ENCODE measurements at regions not wholly inside any gene's neighbourhood (a gene's known extent, or its start where the extent isn't known, plus 50 kb on each side); places are given as distances from the start of the nearest gene placed in this dataset.
A peak's percentile ranks its signal among the peaks of the same experiment; 100 is the strongest.

DNA sequence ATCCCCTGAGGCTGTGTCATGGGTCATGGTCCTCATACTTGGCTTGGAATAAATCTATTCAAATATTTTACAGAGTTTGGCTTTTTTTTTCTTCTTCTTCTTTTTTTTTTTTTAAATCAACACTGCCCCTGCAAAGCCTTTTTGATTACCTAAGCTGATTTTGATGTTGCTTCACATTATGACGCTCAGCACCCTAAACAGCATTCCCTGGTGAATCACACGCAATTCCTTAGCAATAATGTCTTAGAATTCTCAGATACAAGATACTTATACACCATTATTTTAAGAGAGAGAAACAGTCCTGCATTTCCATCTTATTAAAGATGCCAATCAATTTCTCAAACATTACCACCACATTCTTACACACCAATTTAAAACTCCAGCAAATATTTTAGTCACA lies 323.7 kb upstream of the IGFBP3 start:
- DNase-seq (ENCODE audit: low spot score): no peak

DNA sequence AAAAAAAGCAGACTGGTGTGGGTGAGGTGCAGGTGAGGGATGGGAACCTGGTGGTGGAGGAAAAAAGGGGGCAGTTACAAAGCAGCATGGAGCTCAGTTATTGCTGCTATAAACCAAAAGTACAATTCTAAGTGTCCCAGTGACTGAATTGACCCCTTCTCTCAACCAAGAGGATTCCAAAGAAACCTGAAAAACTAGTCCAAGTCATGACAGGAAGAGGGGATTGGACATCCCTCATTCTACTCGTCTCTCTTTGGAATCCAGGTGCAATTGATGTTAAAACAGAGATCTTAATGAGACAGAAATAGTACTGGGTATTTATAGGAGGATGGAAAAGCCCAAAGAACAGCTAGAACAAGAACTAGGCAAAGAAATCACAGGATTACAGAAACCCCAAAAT lies 322.3 kb upstream of the IGFBP3 start:
- DNase-seq (ENCODE audit: low spot score): no peak

DNA sequence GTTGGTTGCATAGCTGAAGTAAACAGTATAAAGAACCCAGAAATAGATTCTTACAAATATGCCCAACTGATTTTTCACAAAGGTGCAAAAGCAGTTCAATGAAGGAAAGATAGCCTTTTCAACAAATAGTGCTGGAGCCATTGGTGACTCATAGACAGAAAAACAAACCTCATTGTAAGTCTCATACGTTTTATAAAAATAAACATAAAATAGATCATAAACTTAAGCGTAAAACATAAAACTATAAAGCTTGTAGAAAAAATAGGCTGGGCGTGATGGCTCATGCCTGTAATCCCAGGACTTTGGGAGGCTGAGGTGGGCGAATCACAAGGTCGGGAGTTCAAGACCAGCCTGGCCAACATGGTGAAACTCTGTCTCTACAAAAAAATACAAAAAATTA lies 318.8 kb upstream of the IGFBP3 start:
- DNase-seq (ENCODE audit: low spot score): no peak

DNA sequence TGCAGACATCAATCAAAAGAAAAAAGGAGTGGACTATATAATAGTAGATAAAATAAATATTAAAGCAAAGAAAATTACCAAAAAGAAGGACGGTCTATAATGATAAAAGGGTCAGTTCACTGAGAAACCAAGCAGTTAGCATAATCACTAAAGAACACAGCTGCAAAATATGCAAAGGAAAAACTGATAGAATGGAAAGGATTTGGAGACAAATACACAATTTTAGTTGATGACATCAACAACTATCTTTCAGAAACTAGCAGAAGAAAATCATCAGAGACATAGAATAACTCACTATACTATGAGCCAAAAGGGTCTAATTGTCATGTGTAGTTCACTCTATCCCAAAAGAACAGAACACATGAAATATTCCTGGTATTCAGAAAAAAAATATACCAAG lies 316.4 kb upstream of the IGFBP3 start:
- DNase-seq (ENCODE audit: low spot score): no peak

DNA sequence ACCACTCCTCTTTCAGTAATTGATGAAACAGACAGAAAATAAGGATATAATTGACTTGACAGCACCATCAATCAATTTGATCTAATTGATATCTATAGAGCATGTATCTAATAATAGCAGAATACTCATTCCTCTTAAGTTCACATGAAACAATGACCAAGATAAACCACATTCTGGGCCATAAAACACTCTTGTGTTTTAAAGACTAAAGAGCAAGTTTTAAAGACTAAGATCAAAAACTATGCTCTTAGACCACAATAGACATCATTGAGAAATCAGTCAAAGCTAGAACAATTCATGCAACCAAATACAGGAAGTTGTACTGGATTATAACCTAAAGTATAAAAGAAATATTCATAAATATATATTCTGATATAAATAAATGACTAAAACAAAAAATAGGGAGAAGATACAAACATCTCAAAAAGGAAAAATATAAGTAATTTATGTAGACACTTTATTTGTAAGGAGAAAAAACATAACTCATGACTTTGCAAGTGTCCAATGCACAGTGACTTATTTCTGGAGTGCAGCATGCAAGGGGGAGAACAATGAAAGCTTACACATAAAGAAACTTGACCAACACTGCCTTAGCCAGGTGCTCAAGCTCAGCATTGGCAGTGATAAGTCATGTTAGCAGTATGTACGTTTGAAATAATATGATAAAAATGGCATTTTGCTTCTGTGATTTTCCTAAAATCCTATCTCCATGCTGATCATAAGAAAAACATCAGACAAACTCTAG lies 312.7 kb upstream of the IGFBP3 start:
- DNase-seq (ENCODE audit: low spot score): no peak

DNA sequence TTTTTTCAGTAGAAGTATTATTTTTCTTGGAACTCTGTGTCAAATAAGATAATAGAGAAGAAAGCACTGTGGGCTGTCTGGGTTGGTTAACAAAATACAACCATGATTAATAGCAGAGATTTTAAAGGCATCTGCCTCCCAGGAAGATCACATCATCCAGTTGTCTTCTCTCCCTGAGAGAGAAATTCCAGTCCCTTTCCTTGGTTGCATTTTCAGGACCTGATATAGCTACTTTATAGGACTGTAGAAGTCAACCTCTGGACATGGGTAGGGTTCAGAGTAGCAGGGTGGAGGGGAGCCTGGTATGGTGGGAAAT lies 309.9 kb upstream of the IGFBP3 start:
- no peak for DNase-seq (ENCODE audit: low spot score)

DNA sequence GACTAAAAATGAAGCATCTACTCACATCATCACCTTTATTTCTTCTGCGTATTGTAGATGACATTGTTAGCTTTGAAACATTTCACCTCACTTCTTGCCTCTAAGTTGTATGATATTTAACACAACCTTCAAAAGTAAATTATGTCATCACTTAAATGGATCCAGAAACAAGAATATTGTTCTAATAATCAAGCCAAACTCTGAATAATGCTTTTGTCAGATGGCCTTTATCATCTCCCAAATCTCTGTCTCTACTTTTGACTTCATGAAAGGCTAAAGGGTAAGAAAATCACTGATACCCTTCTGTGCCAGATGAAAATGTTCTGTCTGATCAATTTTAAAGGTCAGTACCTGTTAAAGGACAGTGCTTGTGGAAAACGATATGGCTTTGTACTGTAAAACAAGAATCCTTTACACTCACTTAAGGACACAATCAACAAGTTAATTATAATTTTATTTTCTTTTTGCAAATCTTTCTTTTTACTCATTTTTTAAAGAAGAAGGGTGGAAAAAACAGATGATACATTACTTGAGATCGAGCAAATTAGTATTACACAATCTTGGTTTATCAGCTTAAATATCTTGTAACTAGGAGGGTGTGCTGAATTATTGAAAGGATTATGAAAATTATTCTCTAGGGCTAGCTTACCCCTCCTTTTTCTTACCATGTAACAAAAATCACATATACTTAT lies 309.4 kb upstream of the IGFBP3 start:
- no peak for DNase-seq (ENCODE audit: low spot score)

DNA sequence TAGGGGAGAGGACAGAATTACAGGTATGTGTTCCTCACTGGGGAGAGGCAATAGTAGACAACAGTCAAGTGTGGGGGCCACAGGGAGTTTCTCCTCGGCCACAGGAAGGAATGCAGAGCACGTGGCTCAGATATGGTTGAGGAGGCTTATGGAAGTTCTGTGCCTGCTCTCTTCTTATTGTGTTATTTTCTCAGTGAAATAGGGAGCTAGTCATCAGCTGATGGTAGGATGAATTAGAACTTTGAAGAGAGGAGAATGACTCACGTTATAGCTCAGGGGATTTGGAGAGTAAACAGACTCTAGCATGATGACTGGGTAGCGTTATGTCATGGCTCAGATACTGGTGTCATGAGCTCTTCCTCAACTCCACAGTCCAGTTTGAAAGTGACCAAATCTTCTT lies 308.3 kb upstream of the IGFBP3 start:
- no peak for DNase-seq (ENCODE audit: low spot score)

DNA sequence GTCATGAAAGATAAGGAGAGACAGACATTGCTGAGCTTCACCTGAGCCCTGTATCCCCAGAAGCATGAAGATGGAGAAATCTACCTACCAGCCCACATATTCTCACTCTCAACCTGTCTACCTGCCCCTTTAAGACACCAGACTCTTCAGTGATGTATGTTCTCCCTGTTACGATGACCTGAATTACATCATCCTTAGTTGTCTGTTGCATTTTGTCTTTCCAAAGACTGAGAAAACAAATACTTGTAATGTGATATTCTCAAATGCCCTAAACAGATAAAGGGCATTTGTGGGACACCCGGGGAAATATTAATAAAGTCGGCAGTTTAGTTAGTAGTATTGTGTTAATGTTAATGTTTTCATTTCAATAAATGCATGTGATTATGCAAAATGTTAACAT lies 305.8 kb upstream of the IGFBP3 start:
- DNase-seq (ENCODE audit: low spot score): no peak

DNA sequence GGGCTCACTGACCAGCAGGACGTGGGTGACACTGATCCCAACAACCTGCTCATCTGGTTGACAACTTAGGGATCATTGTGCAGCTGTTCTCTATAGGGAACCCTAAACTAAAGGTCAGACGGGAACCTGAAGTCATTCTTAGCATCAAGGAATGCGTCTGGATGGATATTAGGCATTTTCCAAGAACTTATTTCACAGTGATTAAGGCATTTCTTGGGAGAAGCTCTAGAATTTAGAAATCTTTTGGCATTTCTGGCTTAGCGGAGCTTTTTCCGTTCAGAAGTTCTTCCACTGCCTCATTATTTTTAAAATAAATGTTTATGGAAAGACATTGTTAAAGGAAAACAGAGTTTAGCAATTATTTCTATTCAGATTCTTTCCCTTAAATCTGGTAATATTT lies 303.3 kb upstream of the IGFBP3 start:
- DNase-seq (ENCODE audit: low spot score): no peak

DNA sequence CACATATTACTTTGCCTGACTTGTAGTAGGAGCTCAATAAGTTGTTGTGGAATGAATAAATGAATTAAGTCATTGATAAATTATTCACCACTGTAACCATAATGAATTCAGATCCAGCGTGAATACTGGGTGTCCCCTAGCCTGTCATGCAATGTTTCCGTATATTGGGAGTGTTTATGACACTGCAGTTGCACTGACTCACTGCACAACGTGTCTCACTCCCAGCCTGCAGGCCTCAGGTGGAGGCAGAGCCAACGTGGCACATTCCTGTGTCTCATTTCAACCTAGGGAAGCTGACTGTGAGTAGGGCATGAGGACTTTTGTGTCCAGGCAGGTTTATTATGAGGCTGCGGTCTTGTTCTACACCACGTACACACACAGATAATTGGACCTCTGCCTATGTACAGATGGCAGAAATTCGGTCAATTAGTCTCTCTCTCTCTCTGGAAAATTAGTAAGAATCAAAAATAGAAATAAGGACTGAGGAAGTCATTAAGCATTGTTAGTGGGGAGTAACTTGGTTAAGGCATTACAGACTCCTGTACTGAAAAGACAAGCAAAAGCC lies 299.1 kb upstream of the IGFBP3 start:
- DNase-seq (ENCODE audit: low spot score): no peak

DNA sequence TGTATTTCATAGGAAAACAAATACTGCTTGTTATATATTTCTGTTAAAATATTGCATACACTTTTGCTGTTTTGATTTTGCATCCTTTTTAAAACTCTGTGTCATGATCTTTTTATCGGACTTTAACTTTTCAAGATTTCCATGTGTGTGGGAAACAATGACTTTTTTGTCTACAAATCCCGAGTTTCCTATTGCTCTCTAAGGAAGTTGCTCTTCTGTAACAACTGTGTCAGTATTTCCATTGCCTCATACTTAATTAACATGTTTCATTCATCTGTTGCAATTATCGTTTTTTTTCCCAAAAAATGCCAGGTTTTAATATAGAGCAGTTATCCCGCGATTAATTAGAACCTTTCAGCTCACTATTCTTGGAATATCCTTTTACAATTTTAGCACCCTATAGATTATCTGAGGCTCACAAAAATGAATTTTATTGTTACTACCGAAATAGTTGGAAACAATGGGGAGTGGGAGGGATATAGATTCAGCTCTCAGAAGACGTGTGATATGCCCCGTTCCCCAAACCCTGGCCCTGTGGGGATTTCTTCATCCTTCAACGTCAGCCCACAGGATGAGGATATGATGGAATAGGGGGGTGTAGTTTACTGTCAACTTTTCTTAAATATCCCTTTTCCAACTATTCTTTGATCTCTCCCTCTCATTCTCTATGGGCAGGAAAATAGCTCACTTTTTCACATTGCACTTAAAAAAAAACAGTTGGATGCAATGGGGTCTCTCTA lies 297.6 kb upstream of the IGFBP3 start:
- no peak for DNase-seq (ENCODE audit: low spot score)

DNA sequence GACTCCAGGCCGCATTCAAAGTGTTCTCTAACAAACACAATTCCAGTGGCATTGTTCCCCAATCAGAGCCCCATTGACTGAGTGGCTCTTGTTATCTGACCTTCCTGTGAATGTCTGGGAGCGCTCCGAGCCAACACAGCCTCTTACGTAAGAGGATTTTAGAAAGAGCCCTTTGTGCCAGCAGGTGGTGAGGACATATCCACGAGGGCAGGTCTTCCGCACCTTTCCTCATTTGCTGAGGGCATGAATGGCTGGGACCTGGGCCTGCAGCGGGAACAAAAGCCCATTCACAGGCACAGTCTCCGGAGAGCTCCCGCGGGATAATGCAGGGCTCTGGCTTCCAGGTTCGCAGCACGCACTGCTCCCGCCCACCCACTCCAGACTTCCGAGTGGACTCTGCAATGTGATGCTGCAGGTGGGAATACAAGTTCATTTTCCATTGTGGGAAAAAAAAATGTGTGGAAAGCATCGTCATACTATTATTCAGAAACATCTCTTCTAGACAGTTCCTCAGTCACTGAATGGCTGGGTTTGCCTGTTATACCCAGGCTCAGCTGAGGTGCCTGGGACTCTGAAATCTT lies 295.0 kb upstream of the IGFBP3 start:
- peak; percentile 75 for DNase-seq (ENCODE audit: low spot score)

DNA sequence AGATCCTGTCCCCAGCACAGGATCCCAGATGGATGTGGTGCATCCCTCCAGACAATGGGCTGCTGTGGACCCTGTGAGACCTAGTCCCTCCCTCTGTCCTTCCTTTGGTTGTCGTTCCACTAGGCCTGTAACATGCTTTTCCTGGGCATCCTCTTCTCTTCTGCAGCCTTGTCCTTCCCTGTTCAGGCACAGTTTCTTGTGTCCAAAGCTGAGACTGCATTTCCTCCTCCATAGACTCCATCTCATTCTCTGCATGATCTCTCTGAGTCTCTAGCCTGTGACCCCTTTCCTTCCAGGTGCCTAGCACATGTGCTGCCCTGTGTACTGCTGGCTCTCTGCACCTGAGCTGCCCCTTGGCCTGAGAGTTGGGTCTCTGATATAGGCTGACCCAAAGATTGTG lies 293.5 kb upstream of the IGFBP3 start:
- DNase-seq (ENCODE audit: low spot score): no peak

DNA sequence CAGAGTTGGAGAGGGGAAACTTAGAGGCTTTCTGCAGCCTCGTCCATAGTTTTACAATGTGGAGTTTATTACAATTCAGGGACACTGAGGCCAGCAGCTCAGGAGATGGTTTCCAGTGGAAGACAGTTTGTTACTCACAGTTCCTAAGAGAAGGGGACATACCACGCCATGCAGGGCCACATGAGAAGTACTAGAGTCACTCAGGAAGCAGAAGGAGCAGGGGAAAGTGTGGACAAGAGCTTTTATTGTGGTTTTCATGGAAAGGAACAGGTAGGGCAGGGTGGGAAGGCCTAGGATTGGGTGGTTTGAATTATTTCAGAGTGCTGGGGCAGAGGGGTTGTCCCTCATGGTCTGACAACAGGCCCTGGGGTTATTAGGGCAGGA lies 292.1 kb upstream of the IGFBP3 start:
- DNase-seq (ENCODE audit: low spot score): no peak

DNA sequence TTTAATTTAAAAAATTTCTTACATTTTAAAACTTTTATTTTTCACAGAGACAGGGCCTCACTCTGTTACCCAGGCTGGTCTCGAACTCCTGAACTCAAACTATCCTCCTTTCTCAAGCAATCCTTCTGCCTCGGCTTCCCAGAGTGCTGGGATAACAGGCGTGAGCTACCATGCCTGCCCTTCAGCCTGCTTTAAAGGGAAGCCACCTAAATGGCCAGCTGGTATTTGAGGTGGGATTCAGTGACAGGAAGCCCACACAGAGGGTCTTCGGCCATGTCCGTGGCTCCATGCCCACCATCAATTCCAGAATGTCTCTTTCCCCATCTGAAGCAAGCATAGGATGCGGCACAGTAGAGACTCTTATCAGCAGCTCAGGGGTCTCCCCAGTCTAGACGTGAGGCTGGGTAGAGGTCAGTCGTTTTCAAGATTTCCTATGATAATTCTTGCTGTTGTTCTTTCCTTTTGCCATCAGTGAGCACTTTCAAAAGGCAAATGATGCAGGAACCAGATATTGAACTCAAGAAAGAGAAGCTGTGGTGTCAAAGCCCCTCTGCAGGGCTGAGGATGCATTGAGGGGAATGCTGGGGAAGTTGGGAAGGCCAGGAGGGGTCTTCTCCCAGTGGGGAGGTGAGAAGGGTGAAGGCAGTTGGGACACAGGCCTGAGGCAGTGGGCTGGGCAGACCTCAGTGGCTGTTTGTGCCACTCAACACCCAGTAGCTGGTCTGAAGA lies 291.5 kb upstream of the IGFBP3 start:
- no peak for DNase-seq (ENCODE audit: low spot score)

DNA sequence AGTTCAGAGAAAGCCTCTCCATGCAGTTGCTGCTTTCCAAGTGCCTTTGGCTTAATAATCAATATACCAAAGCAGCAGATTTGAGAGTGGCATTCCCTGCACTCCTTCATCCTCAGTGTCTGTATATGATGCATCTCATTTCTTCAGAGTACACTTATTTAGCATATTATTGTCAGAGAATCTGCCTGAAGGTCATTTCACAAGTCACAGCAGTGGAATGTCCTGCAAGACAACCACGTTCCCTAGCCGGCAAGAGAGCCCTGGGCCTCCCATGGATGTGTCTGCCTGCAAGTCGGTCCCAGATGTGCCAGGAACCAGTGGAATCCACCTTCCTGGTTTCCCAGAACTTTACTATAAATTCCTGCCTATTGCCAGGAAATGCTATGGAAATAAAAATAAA lies 289.4 kb upstream of the IGFBP3 start:
- no peak for DNase-seq (ENCODE audit: low spot score)

DNA sequence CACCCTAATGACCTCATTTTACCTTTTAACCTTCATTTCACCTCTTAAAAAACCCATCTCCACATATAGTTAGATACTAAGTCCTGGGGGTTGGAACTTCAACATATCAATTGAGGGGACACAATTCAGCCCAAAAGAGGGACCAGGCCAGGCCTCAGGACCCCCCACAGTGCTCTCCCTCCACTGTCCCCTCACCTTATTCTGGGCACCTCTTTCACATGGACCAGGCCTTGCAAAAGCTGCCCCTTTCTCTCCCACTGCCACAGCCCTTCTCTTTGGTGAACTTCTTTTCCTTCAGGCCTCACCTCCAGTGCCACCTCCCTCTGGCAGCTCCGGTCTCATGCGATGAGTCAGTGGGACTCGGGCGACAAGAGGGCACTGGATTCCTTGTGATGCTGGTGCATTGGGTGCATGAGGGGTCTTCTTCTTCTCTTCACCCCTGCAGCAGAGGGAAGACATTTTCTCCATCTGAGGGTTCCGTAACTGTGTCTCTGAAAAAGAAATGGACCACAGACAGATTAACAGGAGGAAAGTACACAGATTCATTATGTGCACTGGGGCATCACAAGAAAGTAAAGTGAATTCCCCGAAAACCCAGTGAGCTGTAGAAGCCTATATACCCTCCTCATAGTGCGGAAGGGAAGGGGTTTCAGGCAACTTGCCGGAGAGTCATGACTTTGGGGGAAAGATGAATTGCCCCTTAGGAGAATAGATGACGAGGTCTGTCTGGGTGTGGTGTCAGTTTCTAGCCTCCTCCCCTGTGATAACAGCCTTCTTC lies 288.7 kb upstream of the IGFBP3 start:
- DNase-seq (ENCODE audit: low spot score): no peak

DNA sequence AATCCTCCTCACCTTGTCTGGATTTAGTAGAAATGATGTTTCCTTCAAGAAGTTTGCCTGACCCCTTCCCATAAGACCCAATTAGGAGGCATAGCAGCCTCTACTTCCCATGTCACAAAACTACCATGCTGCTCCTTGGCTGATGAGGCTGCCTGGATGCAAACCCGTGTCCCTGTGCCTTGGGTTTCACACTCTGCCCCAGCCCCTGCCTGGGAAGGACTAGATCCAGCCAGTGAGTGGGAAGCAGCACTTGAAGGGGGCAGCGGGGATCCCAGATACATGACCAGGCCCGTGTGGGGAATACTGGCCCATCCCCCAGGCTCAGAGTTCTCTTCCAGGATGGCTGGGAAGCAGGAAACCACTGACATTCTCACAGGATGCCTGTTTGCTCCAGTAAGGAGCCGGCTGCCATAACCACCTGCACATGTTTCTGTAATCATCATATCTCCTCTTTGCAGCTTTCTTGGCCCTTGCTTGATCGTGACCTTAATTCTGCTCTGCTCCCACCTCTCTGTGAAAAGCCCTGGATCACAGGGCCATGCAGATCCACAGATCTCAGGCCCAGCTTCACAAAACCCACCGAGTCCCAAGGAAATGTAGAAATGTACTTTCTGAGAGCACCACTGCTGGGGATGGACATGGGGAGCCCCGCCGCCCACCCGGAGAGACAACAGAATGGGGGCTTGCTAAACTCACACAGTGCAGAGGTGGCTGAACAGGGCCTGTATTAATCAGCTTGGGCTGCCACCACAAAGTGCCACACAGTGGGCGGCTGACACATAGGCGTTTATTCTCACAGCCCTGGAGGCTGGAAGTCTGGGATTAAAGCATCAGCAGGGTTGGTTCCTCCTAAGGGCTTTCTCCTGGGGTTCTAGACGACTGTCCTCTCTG lies 287.8 kb upstream of the IGFBP3 start:
- DNase-seq (ENCODE audit: low spot score): no peak

Data from mucosa of gallbladder (tissue), 1 donor.